HCT116 (cell line): ENCODE measurements at regions not wholly inside any gene's neighbourhood (a gene's known extent, or its start where the extent isn't known, plus 50 kb on each side); places are given as distances from the start of the nearest gene placed in this dataset.

Experiments used
- ATAC-seq: fragments of 200-7000 bp; cut with Tn5 transposase; 2 replicates; pipeline ENCODE4 v1.9.1; 2020; ENCODE audit warnings: mild to moderate bottlenecking, moderate library complexity
- BruUV-seq: library from RNA; stranded (reverse); fragments of 400-500 nt; replicated peaks from 2 replicates; lab custom pipeline; 2021; lab: Mats Ljungman, UMichigan
- CTCF ChIA-PET: fragments of 300-600 bp; sonication (Branson Sonifier 250); formaldehyde crosslinking; loops from one replicate; lab custom pipeline; 2021; ENCODE audit warnings: antibody characterized with exemption; lab: Charles Lee
- POLR2A ChIA-PET: fragments of 300-600, 350-600 bp; sonication (Branson Sonifier 250); formaldehyde crosslinking; loops from one replicate; lab custom pipeline; 2021; ENCODE audit warnings: antibody characterized with exemption; lab: Charles Lee
- RAD21 ChIA-PET, 2 experiments: fragments of 300-600 bp; sonication (Branson Sonifier 250); formaldehyde crosslinking; loops; one replicate each; lab custom pipeline; 2023; ENCODE audit warnings: low total read pairs in 2 of 2; ENCODE audit not compliant: uncharacterized antibody in 2 of 2, unreplicated experiment in 2 of 2, low non-redundant PET in 1 of 2; lab: Charles Lee
- DNase-seq: peaks from one replicate; pipeline ENCODE4 v3.0.0-alpha.2; 2010; ENCODE audit warnings: low read depth, low spot score
- H2AFZ ChIP-seq: fragments of 200-600 bp; shearing (Covaris generic), sonication (generic); 2 replicates; pipeline ENCODE4 v1.6.1; 2017; ENCODE audit warnings: low read depth, mixed run types, mixed read lengths, antibody characterized with exemption, low read length; ENCODE audit not compliant: poor library complexity, severe bottlenecking
- H3K27ac ChIP-seq: 2 replicates; pipeline ENCODE4 v1.5.1; 2012; ENCODE audit warnings: low read depth, low read length
- H3K27me3 ChIP-seq: fragments of 200-600 bp; sonication (generic); 2 replicates; pipeline ENCODE4 v1.6.1; 2016; ENCODE audit warnings: mixed run types, low read length, mixed read lengths; ENCODE audit not compliant: insufficient read depth
- H3K36me3 ChIP-seq, 2 experiments: fragments of 200-500 bp in 1 of 2; fragments of 200-600 bp in 1 of 2; sonication (Bioruptor generic) in 1 of 2; sonication (generic) in 1 of 2; 2 replicates each; pipeline versions ENCODE4 v1.5.1 to v1.6.1; 2014 to 2016; ENCODE audit warnings: low read length in 2 of 2, inconsistent platforms in 1 of 2, mixed read lengths in 1 of 2, mixed run types in 1 of 2; ENCODE audit not compliant: insufficient read depth in 2 of 2, control insufficient read depth in 1 of 2
- H3K4me1 ChIP-seq, 2 experiments: fragments of 200-600 bp in 1 of 2; sonication (generic) in 1 of 2; 2 replicates each; pipeline versions ENCODE4 v1.5.1 to v1.6.1; 2012 to 2017; ENCODE audit warnings: low read length in 2 of 2, inconsistent platforms in 1 of 2, mild to moderate bottlenecking in 1 of 2, mixed read lengths in 1 of 2, mixed run types in 1 of 2, moderate library complexity in 1 of 2; ENCODE audit not compliant: insufficient read depth in 2 of 2, control insufficient read depth in 1 of 2
- H3K4me2 ChIP-seq: fragments of 200-600 bp; sonication (generic); 2 replicates; pipeline ENCODE4 v1.6.1; 2017; ENCODE audit warnings: mixed run types, low read length, mixed read lengths
- H3K4me3 ChIP-seq, 2 experiments: fragments of 200-600 bp in 1 of 2; sonication (generic) in 1 of 2; replicated peaks in 1 of 2; 2 replicates each; pipeline ENCODE4 v1.5.1; 2011 to 2016; ENCODE audit warnings: low read length in 2 of 2, control low read depth in 1 of 2, low read depth in 1 of 2, mild to moderate bottlenecking in 1 of 2, mixed read lengths in 1 of 2, mixed run types in 1 of 2
- H3K79me2 ChIP-seq: fragments of 200-600 bp; sonication (generic); 2 replicates; pipeline ENCODE4 v1.6.1; 2017; ENCODE audit warnings: mild to moderate bottlenecking, mixed run types, low read length, moderate library complexity, mixed read lengths; ENCODE audit not compliant: insufficient read depth
- H3K9ac ChIP-seq: fragments of 200-600 bp; sonication (generic); 2 replicates; pipeline ENCODE4 v1.6.1; 2016; ENCODE audit warnings: low read length, mixed read lengths
- H3K9me2 ChIP-seq: fragments of 200-600 bp; sonication (generic), shearing (Covaris generic); 2 replicates; pipeline ENCODE4 v1.6.1; 2017; ENCODE audit warnings: mixed run types, mild to moderate bottlenecking, moderate library complexity; ENCODE audit not compliant: insufficient read depth
- H3K9me3 ChIP-seq, 2 experiments: fragments of 200-500 bp in 1 of 2; fragments of 200-600 bp in 1 of 2; sonication (Bioruptor generic) in 1 of 2; sonication (generic) in 1 of 2; 2 replicates each; pipeline ENCODE4 v1.6.1; 2014 to 2017; ENCODE audit warnings: low read length in 2 of 2, mixed read lengths in 2 of 2, inconsistent platforms in 1 of 2, low read depth in 1 of 2, mild to moderate bottlenecking in 1 of 2, mixed run types in 1 of 2, moderate library complexity in 1 of 2; ENCODE audit not compliant: control insufficient read depth in 1 of 2, insufficient read depth in 1 of 2
- H4K20me1 ChIP-seq: fragments of 200-600 bp; sonication (generic), shearing (Covaris generic); 2 replicates; pipeline ENCODE4 v1.6.1; 2017; ENCODE audit warnings: mixed run types, mild to moderate bottlenecking, moderate library complexity; ENCODE audit not compliant: insufficient read depth
- CBX3 ChIP-seq: IDR thresholded peaks from 2 replicates; pipeline ENCODE4 v1.6.1; 2012; ENCODE audit warnings: low read depth
- CEBPB ChIP-seq: IDR thresholded peaks from 2 replicates; pipeline ENCODE4 v1.6.1; 2012; ENCODE audit warnings: low read depth
- JUND ChIP-seq: IDR thresholded peaks from 2 replicates; pipeline ENCODE4 v1.6.1; 2012
- POLR2AphosphoS5 ChIP-seq: IDR thresholded peaks from 2 replicates; pipeline ENCODE4 v1.6.1; 2011; ENCODE audit warnings: mild to moderate bottlenecking, low read depth, low read length, moderate library complexity
- SRF ChIP-seq: IDR thresholded peaks from 2 replicates; pipeline ENCODE4 v1.6.1; 2012; ENCODE audit warnings: low read depth
- TCF7L2 ChIP-seq: IDR thresholded peaks from 2 replicates; pipeline ENCODE4 v1.7.0; 2011; ENCODE audit warnings: borderline replicate concordance, inconsistent platforms; ENCODE audit not compliant: insufficient read depth, insufficient read length; ENCODE audit errors: extremely low read depth
- YY1 ChIP-seq: IDR thresholded peaks from 2 replicates; pipeline ENCODE4 v1.6.1; 2011; ENCODE audit warnings: low read length, low read depth, moderate library complexity, mild to moderate bottlenecking; ENCODE audit not compliant: insufficient replicate concordance; ENCODE audit errors: extremely low read depth
- ZFX ChIP-seq: fragments of 450-650 bp; IDR thresholded peaks from 2 replicates; pipeline ENCODE4 v1.6.1; 2017
- ZNF274 ChIP-seq: fragments of 200-500 bp; sonication (Bioruptor generic); IDR thresholded peaks from 2 replicates; pipeline ENCODE4 v1.6.1; 2014; ENCODE audit warnings: mild to moderate bottlenecking, low read depth, low read length, inconsistent platforms
- intact Hi-C: fragments of 100-400 bp; cut with micrococcal nuclease; formaldehyde crosslinking; loops from 2 replicates; pipeline ENCODE4 v1.10.0; 2022
- TF ChIP-seq, protein P1 (sequence below): IDR thresholded peaks from 2 replicates; pipeline ENCODE4 v1.6.1; 2012; ENCODE audit warnings: low read depth

DNA sequence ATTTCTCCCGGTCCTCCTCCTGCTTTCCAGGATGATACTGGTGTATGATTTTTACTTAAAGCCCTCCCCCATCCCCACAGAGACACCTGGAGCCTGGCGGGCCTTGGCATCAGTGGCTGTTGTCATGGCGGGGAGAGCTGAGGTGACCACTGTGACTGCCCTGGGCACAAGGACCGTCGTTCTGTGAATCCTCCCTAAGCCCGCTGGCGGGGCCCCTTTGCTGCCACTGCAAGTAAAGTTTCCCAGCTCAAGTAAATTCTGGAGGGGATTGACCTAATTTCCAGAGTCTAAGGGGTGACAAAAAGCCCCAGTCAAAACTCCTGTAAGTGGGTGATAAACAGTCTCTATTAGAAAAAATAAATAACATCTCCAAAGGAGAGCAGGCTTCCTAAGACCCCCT is 393.2 kb upstream of the PODXL start:
- Histone ChIP-seq H4K20me1 (no peaks in the 10 kb centered on the region), H3K4me1 (peaks cover 0 to 10% of the 10 kb centered on the region in 2 experiments; a peak in 1 of 4 replicates), H3K27ac (no peak overlapping the region), H3K27me3 (peaks cover 23% of the 10 kb centered on the region), H3K9ac (no peak overlapping the region), H3K9me3 (no peaks in the 10 kb centered on the region; a peak in 1 of 4 replicates), H3K36me3 (no peaks in the 10 kb centered on the region), H3K9me2 (no peaks in the 10 kb centered on the region), H3K4me3 (no peak overlapping the region), H3K4me2 (no peak overlapping the region), H3K79me2 (no peaks in the 10 kb centered on the region), H2AFZ (no peak overlapping the region)
- DNase-seq: no peak
- intact Hi-C loops: no loop called here
- ChIA-PET CTCF (no interaction called here), RAD21 (no interaction called here), POLR2A (no interaction called here)
- TF ChIP-seq TCF7L2: no peak
- no peak for TF ChIP-seq POLR2AphosphoS5
- TF ChIP-seq CEBPB: no peak
- no peak for TF ChIP-seq ZFX
- no peak for TF ChIP-seq YY1
- no peak for TF ChIP-seq ZNF274
- TF ChIP-seq CBX3: no peak
- TF ChIP-seq, protein P1, sequence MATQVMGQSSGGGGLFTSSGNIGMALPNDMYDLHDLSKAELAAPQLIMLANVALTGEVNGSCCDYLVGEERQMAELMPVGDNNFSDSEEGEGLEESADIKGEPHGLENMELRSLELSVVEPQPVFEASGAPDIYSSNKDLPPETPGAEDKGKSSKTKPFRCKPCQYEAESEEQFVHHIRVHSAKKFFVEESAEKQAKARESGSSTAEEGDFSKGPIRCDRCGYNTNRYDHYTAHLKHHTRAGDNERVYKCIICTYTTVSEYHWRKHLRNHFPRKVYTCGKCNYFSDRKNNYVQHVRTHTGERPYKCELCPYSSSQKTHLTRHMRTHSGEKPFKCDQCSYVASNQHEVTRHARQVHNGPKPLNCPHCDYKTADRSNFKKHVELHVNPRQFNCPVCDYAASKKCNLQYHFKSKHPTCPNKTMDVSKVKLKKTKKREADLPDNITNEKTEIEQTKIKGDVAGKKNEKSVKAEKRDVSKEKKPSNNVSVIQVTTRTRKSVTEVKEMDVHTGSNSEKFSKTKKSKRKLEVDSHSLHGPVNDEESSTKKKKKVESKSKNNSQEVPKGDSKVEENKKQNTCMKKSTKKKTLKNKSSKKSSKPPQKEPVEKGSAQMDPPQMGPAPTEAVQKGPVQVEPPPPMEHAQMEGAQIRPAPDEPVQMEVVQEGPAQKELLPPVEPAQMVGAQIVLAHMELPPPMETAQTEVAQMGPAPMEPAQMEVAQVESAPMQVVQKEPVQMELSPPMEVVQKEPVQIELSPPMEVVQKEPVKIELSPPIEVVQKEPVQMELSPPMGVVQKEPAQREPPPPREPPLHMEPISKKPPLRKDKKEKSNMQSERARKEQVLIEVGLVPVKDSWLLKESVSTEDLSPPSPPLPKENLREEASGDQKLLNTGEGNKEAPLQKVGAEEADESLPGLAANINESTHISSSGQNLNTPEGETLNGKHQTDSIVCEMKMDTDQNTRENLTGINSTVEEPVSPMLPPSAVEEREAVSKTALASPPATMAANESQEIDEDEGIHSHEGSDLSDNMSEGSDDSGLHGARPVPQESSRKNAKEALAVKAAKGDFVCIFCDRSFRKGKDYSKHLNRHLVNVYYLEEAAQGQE: no peak
- no peak for TF ChIP-seq SRF
- TF ChIP-seq JUND: no peak
- BruUV-seq: no TSS peak
- ATAC-seq: no peak
